ENCODE measurements at regions not wholly inside any gene's neighbourhood (a gene's known extent, or its start where the extent isn't known, plus 50 kb on each side); places are given as distances from the start of the nearest gene placed in this dataset.

DNA sequence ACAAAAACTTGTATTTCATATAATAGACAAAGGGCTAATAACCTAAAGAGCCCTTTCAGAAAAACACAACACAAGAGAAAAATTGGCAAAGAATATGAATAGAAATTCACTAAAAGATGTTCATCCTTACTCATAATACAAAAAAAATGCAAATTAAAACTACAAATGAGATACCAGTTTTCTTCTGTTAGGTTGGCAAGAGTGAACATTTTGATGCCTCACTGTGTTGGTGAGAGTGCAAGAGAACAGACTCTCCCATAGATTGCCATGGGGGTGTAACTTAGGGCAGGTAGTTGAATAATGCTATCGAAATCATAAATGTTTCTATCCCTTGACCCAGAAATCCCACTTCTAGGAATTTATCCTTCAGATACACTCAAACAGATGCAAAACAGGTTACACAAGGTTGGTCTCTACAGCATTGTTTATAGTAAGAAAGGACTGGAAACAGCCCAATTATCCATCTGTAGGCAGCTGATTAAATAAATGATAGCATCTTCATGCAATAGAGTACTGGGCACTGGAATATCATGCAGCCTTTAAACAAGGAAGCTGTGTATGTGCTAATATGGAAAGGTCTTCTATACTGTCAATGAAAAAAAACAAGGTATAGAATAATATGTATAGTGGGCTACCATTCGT, 146.3 kb downstream of the TLE3 start:
- no peak for DNase-seq (ENCODE audit: insufficient read length, low spot score)
- no peak for FAIRE-seq

DNA sequence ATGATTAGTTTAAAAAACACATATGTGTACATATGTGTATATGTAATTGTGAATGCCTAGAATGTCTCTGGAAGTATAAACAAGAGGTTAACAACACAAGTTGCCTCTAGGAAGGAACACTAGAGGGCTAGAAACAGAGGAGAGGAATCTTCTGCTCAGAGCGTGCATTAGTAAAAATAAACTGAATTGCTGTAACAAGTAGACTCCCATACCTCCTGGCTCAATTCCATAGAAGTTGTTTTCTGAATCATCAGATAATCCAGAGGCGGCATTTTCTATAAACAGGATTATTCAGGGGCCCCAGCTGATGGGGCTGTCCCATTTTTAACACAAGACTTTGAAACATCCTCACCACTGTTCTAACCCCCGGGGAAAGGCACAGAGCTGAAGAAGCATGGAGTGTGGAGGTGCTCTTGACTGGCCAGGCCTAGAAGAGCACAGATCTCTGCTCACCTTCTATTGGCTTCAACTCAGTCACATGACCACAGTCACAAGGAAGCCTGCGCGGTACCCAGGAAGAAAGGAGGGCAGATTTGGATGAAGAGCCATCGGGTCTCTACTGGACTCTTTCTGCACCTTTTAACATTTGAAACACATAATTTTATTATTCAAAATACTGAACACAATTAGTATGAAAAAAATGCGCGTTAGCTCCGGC, 145.7 kb downstream of the TLE3 start:
- DNase-seq (ENCODE audit: insufficient read length, low spot score) (no peak), FAIRE-seq (peak; percentile 23)

DNA sequence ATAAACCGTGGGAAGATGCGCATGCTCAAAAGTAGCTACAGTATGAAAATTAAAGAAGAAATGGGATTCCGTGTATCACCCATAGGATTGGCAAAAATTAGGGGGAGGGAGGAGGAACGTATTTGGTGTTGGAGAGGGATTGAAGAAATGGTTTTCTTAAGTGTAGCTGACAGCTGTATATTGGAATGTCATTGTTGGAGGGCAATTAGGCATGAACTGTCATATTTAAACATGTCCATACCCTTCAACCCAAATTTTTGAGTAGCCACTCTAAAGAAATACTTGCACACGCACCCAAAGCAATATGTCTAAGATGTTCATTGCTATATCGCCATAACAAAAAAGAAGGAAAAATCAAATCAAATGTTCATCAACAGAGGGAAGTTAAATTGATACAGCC, 144.7 kb downstream of the TLE3 start:
- no peak for FAIRE-seq
- DNase-seq (ENCODE audit: insufficient read length, low spot score) = no peak

DNA sequence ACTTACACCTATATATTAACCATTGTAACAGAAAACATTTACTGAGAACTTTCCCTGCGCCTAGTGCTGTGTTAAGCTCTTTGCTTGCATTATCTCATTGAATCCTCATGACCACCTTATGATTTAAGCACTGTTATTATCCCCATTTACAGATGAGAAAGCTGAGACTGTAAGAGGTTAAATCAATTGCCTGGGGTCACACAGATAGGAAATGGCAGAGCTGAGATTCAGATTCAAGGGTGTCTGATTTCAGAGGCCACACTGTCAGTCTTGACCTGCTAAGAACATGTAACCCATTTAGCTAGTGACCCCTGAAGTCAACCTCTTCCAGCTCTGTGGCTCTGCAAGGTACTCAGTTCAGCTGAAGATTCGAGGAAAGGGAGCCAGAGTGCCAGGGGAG, 143.9 kb downstream of the TLE3 start:
- DNase-seq (ENCODE audit: insufficient read length, low spot score) = no peak
- FAIRE-seq = no peak

DNA sequence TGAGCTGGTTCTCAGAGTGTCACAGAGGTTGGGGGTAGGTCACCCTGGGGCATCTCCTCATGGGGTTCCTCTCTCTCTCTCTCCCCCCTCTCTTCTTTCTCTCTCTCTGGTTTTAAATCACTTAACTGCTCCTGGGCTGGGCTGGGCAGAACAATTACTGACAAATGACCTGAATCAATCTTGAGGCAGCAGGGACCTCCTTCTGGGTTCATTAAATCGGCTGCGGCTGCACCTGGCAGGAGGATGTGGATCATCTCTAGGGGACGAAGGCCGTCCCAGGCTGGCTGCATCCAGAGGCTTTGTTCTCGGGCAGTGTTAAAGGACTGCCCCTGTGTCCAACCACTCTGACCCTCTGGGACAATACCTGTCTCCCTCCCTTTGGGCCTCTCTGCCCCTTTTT, 143.1 kb downstream of the TLE3 start:
- DNase-seq (ENCODE audit: insufficient read length, low spot score) (no peak), FAIRE-seq (no peak)

DNA sequence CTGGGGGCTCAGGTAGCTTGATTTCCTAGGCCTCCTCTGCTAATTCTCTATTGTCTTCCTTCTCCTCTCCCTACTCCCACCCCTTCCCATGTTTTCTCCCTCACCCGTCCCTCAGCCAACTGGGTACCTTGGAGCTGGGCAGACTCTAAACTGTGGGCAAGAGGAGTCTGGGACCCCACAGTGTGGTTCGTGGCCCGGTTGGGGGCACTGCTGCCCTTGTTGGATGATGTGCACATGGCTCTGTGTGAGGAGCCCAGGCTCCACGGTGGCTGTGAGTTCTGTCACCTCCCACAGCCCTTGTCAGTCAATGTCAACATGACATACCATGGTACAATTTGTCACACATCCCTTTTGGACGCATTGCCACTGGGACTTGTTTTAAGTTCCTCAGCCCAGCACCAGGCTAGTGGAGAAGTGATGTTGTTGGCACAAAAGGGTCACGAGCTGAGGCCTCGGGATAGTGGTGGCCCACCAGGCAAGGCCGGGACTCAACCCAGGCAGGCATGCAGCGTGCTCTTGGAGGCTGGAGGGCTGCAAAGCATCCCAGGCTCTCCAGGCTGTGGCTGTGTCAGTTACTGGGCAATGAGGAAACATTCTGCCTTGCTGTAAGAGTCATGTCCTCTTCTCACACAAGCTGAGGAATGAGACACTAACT, 142.3 kb downstream of the TLE3 start:
- peak; percentile 72 for FAIRE-seq
- no peak for DNase-seq (ENCODE audit: insufficient read length, low spot score)

DNA sequence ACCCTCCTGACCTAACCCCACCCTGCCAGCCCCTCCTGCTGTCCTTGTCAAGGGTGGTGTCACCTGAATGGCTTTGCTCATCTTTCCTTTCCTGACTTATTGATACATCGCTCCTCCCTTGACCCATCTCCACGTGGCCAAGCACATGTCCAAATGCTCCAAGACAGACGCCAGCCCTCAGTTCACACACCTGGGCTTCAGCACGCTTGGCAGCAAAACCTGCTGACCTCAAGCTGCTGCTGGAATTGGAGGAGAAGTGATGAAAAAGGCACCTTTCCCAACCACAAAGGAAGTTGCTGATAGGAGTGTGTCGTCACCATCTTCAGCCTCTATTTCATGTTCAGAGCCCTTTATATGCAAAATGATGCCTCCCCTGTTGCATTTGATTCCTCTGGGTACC, 141.3 kb downstream of the TLE3 start:
- no peak for DNase-seq (ENCODE audit: insufficient read length, low spot score)
- FAIRE-seq = peak; percentile 4

DNA sequence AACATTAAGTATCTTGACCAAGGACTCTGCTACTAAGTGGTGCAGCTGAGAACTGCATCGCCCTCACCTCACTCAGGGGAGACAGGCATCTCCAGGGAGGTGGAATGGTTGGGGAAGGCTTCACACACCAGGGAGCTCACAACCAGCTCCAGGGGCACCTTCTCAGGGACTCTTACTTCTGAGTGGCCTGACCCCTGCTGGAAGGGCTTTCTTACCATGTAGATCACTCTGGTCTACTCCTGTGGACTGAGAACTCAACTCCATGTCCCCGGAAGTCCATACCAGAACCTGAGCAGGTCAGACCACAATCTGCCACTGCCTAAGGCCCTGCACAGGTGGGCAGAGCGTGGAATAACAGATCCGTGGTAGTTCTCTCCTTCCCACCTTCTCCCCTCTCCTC, 140.5 kb downstream of the TLE3 start:
- FAIRE-seq = no peak

DNA sequence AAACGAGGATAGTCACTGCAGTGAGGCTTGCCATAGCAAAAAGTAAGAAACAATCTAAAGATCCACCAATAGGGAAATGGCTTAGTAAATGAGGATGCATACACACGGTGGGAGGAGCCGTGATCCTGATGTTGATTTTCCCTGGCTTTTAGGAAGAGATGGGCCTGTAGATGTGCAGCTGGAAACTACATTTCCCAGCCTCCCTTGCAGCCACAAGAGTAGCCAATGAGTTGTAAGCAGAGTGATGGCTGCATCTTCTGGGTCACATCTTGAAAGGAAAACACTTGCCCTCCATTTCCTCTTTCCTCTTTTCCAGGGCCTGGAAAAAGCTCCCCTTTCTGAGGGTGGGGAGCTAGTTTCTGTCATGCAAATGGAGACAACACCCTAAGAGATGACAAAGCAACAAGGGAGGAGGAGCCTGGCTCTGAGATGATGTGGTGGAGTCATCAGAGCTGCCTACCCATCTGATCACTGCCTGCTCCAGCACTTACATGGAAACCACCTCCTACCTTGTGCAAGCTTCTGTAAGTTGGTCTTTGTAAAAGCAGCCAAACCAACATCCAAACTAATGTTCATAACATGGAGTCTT, 139.1 kb downstream of the TLE3 start:
- FAIRE-seq (no peak), DNase-seq (ENCODE audit: insufficient read length, low spot score) (no peak)

More for the DNA sequence above, 140.5 kb downstream of the TLE3 start:
- DNase-seq (ENCODE audit: insufficient read length, low spot score) = no peak

DNA sequence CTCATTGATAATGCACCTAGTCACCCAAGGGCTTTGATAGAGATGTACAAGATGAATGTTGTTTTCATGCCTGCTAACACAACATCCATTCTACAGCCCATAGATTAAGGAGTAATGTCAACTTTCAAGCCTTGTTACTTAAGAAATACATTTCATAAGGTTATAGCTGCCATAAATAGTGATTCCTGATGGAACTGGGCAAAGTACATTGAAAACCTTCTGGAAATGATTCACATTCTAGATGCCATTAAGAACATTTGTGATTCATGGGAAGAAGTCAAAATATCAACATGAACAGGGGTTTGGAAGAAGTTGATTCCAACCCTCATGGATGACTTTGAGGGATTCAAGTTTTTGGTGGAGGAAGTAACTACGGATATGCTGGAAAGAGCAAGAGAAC, 135.2 kb downstream of the TLE3 start:
- FAIRE-seq (no peak), DNase-seq (ENCODE audit: insufficient read length, low spot score) (no peak)

DNA sequence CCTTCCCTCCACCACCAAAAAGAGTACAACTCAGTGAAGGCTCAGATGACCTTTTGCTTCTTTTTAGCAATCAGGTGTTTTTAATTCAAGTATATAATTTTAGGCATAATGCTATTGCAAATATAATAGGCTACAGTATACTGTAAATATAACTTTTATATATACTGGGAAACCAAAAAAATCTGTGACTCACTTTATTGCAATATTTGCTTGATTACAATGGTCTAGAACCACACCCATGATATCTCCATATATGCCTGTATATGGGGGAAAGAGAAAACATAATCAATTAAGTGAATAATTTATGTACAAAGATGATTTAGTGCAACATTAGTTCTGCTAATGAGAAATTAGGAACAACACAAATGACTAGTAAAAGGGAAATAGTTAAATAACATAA, 134.3 kb downstream of the TLE3 start:
- FAIRE-seq (no peak), DNase-seq (ENCODE audit: insufficient read length, low spot score) (no peak)

DNA sequence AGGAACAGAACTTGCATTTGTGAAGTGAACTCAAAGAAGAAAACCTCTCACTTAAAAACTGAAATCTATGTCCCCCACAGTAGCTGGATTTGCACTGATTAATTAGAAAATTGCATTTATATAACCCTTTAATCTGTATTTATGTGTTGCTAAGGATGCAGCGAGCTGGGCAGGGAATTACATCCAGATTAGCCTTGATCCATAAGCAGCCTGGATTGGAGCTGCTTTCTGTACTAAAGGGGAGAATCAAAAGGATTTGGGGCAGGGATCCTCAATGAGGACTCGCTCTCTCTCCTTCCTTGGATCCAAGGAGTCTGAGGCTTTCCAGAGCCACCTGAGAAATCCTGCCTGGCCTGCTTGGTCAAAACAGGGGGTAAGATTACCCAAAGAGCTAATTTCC, 125.9 kb downstream of the TLE3 start:
- no peak for DNase-seq (ENCODE audit: insufficient read length, low spot score)
- no peak for FAIRE-seq

DNA sequence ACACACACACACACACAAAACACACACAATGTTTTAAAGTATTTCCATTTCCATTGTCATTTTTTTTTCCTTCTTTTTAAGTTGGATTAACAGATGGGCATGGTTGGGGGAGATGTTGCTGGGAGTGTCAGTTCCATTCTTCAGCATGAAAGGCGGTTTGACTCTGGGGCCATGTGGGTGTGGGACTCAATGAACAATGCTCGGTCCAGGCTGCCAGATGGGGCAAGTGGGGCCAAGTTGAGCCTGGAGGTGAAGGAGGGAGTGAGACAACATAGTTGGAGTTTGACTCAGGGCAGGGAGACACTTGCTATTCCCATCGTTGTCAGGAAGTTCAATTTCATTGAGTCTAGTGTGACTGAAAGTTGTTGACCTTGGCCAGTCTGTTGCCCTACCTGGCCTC, 125.3 kb downstream of the TLE3 start:
- FAIRE-seq = no peak

DNA sequence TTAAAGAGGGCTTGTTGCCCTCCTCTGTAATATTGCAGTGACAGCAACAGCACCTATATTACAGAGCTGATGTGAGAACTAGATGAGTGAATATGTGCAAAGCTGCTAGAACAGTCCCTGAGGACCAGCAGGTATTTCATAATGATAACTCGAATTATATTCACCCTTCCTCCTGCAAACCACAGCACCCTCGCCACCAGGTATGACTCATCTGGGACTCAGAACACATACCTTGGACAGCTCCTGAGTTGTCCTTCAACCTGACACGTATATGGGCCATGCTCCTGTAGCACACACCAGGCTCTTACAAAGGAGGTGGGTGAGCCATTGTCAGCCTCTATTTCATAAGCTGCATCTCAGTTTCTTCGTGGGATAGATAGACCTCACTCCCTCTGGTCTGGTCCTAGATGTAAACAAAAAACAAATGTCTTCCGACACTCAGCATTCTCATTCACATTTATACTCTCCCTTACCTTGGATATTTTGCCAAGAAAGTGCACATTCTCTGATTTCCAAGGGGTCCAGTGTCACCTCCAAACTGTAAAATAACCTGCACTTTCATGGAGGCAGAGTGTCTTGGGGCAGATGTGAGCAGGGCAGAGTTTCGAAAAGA, 124.5 kb downstream of the TLE3 start:
- FAIRE-seq (peak; percentile 9), DNase-seq (ENCODE audit: insufficient read length, low spot score) (peak; percentile 77)

More for the DNA sequence above, 125.3 kb downstream of the TLE3 start:
- DNase-seq (ENCODE audit: insufficient read length, low spot score) = no peak

DNA sequence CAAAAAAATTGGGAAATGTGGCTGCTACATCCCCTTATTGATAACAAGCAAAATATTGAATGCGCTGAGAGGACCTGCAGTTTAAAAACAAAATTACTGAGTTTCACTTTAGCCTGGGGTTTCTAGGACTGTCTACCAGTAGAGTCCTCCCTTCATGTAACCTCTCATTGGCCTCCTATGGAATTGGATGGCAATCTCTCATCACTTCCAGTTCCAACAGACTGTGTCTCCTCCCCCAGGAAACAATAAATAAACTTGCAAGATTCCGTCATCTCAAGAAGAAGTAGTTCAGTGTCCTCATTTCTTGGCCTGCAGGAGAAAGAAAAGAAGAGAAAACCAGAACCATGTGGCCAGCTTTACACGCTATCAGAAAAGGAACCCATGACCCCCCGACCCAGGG, 123.8 kb downstream of the TLE3 start:
- no peak for DNase-seq (ENCODE audit: insufficient read length, low spot score)
- FAIRE-seq = no peak

DNA sequence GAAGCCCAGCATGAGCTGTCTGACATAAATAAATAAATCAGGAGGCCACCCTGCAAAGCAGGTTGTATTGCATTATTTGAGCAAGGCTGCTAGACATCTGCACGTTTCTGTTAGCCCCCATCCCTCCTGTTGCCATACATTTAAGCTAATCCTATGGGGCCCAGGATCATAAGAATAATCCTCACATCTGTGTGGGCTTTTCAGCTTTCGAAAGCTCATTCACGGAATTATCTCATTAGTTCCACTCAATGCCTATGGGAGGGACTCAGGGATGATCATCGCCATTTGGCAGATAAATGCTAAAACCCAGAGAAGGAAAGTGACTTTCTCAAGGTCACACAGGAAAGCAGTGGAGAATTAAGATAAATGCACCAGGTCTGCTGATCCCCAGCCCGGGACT, 123.4 kb downstream of the TLE3 start:
- no peak for FAIRE-seq
- DNase-seq (ENCODE audit: insufficient read length, low spot score) = no peak

DNA sequence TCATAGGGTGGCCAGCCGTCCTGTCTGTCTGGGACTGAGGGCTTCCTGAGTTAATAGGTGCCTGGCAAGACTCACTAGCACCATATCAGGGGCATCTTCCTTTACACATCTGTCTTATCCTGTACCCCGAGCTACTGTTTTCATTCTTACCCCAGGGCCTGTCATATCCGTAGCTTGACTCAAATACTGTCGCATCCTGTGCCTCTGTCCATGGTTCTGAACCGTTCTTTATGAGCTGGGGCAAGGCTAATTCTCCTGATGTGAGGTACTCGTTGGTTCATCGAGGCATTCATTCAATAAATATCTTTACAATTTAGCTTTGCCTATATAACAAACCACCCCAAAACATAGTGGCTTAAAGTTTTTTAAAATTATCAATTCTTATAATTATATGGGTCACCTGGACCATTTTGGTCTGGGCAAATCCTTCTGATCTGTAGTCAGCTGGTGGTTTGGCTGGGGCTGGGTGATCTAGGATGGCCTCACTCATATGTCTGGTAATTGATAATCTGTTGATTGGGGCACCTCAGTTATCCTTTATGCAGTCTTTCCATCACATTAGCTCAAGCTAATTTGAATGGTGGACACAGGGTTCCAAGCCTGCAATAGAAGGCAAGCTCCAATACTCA, 121.2 kb downstream of the TLE3 start:
- FAIRE-seq (peak; percentile 48), DNase-seq (ENCODE audit: insufficient read length, low spot score) (peak; percentile 41)

DNA sequence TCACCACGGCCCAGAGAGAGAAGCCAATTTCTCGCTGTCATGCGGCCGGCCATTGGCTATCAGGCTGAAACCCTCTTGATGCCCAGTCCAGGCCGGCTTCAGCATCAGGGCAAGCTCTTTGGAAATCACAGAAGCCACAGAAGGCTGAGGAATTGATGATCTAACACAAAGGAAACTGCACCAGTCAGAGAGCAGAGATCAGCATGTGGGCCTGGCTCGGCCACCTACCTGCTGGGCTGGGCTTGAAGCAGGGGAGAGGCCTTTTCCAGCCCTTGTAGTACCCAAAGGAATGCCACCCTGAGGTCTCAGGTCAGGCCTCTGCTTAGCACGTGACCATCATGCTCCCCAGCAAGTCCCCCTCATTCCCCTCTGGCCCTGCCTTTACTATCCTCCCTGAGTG, 119.1 kb downstream of the TLE3 start:
- DNase-seq (ENCODE audit: insufficient read length, low spot score) (no peak), FAIRE-seq (no peak)

DNA sequence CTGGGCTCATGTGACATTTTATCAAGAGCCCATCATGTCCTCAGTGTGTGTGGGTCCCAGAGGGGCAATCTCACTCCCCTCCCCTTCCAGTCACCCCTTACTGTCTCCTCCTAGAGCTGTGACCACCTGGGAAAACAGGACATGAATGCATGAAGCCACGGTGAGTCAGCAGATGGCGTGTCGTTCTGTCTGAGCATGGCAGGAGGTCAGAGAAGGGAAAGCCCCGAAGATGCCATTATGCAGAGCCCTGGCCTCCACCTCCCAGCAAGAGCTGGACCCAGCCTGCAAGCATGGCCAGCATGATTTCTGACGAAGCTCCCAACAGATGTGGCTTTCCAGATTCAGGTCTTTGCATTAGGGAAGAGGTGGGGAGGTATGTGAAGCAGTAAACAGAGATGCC, 118.5 kb downstream of the TLE3 start:
- peak; percentile 37 for DNase-seq (ENCODE audit: insufficient read length, low spot score)
- FAIRE-seq = no peak

DNA sequence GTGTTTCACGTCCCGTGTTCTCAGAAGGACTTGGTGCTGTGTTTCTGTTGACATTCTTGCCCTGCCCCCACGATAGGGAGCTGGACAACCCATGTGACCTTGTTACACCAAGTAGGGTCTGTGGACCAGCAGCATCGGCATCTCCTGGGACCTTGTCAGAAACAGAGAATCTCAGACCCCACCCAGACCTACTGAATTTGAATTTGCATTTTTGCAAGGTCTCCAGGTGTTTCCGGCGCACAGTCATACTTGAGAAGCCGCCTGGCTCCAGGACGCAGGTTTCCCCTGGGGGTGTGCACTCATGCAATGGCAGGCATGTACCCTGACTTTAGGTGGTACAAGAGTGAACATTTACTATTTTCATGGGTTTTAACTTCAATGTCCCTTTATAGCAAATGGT, 117.9 kb downstream of the TLE3 start:
- no peak for FAIRE-seq

More for the DNA sequence above, 117.9 kb downstream of the TLE3 start:
- DNase-seq (ENCODE audit: insufficient read length, low spot score) = no peak
